ENCODE measurements at regions not wholly inside any gene's neighbourhood (a gene's known extent, or its start where the extent isn't known, plus 50 kb on each side); places are given as distances from the start of the nearest gene placed in this dataset.

DNA sequence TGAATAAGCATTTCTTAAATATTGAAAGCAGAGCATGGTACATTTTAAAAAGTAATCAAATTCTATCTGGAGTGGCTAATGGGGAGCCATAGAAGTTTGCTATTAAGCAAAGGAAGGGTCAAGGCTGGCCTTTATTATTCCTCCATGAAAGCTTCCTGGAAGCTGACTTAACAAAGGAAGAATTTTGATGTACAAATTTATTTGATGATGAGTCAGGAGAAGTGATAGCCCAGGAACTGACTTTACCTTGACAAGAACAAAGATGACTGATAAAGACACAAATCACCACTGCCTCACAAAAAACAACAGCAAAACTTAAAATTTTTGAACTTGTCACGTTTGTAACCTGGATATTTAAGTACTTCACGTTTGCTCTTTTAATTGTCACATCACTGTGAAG lies 872.1 kb downstream of the PCDH7 start:
- H3K4me2 ChIP-seq: no peak overlapping the region
- TF ChIP-seq EZH2 (IDR thresholded peaks at IDR 0.05; ENCODE audit: borderline replicate concordance) (no peak), EZH2phosphoT487 (IDR thresholded peaks at IDR 0.05; ENCODE audit: low read depth, severe bottlenecking, unreplicated experiment) (no peak)
- TF ChIP-seq, protein P1, sequence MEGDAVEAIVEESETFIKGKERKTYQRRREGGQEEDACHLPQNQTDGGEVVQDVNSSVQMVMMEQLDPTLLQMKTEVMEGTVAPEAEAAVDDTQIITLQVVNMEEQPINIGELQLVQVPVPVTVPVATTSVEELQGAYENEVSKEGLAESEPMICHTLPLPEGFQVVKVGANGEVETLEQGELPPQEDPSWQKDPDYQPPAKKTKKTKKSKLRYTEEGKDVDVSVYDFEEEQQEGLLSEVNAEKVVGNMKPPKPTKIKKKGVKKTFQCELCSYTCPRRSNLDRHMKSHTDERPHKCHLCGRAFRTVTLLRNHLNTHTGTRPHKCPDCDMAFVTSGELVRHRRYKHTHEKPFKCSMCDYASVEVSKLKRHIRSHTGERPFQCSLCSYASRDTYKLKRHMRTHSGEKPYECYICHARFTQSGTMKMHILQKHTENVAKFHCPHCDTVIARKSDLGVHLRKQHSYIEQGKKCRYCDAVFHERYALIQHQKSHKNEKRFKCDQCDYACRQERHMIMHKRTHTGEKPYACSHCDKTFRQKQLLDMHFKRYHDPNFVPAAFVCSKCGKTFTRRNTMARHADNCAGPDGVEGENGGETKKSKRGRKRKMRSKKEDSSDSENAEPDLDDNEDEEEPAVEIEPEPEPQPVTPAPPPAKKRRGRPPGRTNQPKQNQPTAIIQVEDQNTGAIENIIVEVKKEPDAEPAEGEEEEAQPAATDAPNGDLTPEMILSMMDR (IDR thresholded peaks at IDR 0.05; ENCODE audit: poor library complexity): no peak
- DNase-seq (ENCODE audit: low spot score): no peak
- H3K9me3 ChIP-seq (ENCODE audit: low read depth): no peaks in the 10 kb centered on the region
- no peak overlapping the region for H3K27ac ChIP-seq
- no peaks in the 10 kb centered on the region for H3K9me2 ChIP-seq (replicated peaks; ENCODE audit: insufficient read depth)
- no peak overlapping the region for H3K4me3 ChIP-seq
- no peaks in the 10 kb centered on the region for H3K36me3 ChIP-seq (replicated peaks; ENCODE audit: insufficient read depth, low read depth)
- no peaks in the 10 kb centered on the region for H3K79me2 ChIP-seq
- no peaks in the 10 kb centered on the region for H3K27me3 ChIP-seq
- no peaks in the 10 kb centered on the region for H3K4me1 ChIP-seq (ENCODE audit: insufficient read depth)
- WGBS (ENCODE audit: low lambda C conversion rate, missing lambda C conversion rate): 52% methylated on average over 2 of the region's 2 CpGs
- H2AFZ ChIP-seq: no peak overlapping the region
- H4K20me1 ChIP-seq (ENCODE audit: insufficient read depth, poor library complexity, severe bottlenecking): no peaks in the 10 kb centered on the region

DNA sequence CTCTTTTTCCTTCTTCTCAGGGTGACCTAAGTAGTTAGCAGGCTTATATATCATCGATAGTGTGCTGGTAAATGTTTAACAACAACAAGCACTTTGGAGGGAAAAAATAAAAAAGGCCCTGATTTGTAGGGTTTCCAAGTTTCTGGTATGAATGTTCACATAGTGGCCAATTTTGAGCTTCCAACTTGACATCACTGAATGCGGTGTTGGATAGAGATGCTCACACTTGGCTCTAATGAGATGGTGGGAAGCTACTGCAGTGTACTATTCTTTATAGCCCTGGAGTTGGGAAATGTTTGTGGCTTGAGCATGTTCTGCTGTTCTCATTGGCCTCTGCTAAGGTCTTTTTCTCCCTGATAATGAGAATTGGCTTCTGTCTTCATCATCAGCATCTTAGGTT lies 875.3 kb downstream of the PCDH7 start:
- Histone ChIP-seq H3K27me3 (no peaks in the 10 kb centered on the region), H3K4me1 (ENCODE audit: insufficient read depth) (no peaks in the 10 kb centered on the region), H3K9me2 (replicated peaks; ENCODE audit: insufficient read depth) (no peaks in the 10 kb centered on the region), H4K20me1 (ENCODE audit: insufficient read depth, poor library complexity, severe bottlenecking) (no peaks in the 10 kb centered on the region), H2AFZ (no peak overlapping the region), H3K27ac (no peak overlapping the region), H3K36me3 (replicated peaks; ENCODE audit: insufficient read depth, low read depth) (no peaks in the 10 kb centered on the region), H3K4me3 (no peak overlapping the region), H3K79me2 (no peaks in the 10 kb centered on the region), H3K9me3 (ENCODE audit: low read depth) (no peaks in the 10 kb centered on the region), H3K4me2 (no peak overlapping the region)
- no peak for DNase-seq (ENCODE audit: low spot score)
- 94% methylated on average over 2 of the region's 2 CpGs for WGBS (ENCODE audit: low lambda C conversion rate, missing lambda C conversion rate)
- TF ChIP-seq EZH2 (IDR thresholded peaks at IDR 0.05; ENCODE audit: borderline replicate concordance) (no peak), EZH2phosphoT487 (IDR thresholded peaks at IDR 0.05; ENCODE audit: low read depth, severe bottlenecking, unreplicated experiment) (no peak)
- TF ChIP-seq, protein P1 (IDR thresholded peaks at IDR 0.05; ENCODE audit: poor library complexity): no peak

DNA sequence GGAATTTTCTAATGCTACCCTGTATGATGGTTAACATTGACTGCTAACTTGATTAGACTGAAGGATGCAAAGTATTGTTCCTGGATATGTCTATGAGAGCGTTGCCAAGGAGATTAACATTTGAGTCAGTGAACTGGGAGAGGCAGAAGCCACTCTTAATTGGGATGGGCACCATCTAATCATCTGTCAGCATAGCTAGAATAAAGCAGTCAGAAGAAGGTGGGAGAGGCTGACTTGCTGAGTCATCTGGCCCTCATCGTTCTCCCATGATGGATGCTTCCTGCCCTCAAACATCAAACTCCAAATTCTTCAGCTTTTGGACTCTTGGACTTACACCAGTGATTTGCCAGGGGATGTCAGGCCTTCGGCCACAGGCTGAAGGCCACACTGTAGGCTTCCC lies 878.5 kb downstream of the PCDH7 start:
- Histone ChIP-seq H3K79me2 (no peaks in the 10 kb centered on the region), H3K27ac (no peak overlapping the region), H3K4me1 (ENCODE audit: insufficient read depth) (no peaks in the 10 kb centered on the region), H3K4me2 (no peak overlapping the region), H3K36me3 (replicated peaks; ENCODE audit: insufficient read depth, low read depth) (no peaks in the 10 kb centered on the region), H3K27me3 (no peaks in the 10 kb centered on the region), H3K9me3 (ENCODE audit: low read depth) (no peaks in the 10 kb centered on the region), H2AFZ (no peak overlapping the region), H3K4me3 (no peak overlapping the region), H4K20me1 (ENCODE audit: insufficient read depth, poor library complexity, severe bottlenecking) (no peaks in the 10 kb centered on the region), H3K9me2 (replicated peaks; ENCODE audit: insufficient read depth) (no peaks in the 10 kb centered on the region)
- whole genome bisulfite sequencing (ENCODE audit: low lambda C conversion rate, missing lambda C conversion rate): 95% methylated on average over 3 of the region's 3 CpGs
- no peak for DNase-seq (ENCODE audit: low spot score)
- no peak for TF ChIP-seq EZH2 (IDR thresholded peaks at IDR 0.05; ENCODE audit: borderline replicate concordance)
- TF ChIP-seq, protein P1 (IDR thresholded peaks at IDR 0.05; ENCODE audit: poor library complexity): no peak
- no peak for TF ChIP-seq EZH2phosphoT487 (IDR thresholded peaks at IDR 0.05; ENCODE audit: low read depth, severe bottlenecking, unreplicated experiment)

DNA sequence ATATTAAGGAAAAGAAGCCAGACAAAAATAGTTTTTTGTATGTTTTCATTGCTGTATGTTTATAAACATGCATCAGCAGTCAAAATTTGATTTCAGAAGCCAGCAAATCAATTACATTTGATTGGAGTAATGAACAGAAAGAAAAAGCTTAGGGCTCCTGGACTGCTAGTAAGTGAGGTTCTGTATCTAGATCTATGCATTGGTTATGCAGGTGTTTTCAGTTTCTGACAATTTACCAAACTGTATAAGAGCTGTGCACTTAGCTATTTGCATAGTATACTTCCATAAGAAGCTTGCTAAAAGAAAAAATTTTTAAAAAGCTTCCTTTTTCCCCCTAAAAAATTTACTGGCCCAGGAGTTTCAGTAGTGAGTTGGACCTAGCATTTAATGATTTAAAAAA lies 881.6 kb downstream of the PCDH7 start:
- no peaks in the 10 kb centered on the region for H3K9me3 ChIP-seq (ENCODE audit: low read depth)
- H2AFZ ChIP-seq: no peak overlapping the region
- no peaks in the 10 kb centered on the region for H3K27me3 ChIP-seq
- no peak for DNase-seq (ENCODE audit: low spot score)
- no peaks in the 10 kb centered on the region for H3K4me1 ChIP-seq (ENCODE audit: insufficient read depth)
- H3K9me2 ChIP-seq (replicated peaks; ENCODE audit: insufficient read depth): no peaks in the 10 kb centered on the region
- no peaks in the 10 kb centered on the region for H3K79me2 ChIP-seq
- H3K4me3 ChIP-seq: no peak overlapping the region
- no peak overlapping the region for H3K4me2 ChIP-seq
- H3K36me3 ChIP-seq (replicated peaks; ENCODE audit: insufficient read depth, low read depth): no peaks in the 10 kb centered on the region
- TF ChIP-seq, protein P1 (IDR thresholded peaks at IDR 0.05; ENCODE audit: poor library complexity): no peak
- TF ChIP-seq EZH2phosphoT487 (IDR thresholded peaks at IDR 0.05; ENCODE audit: low read depth, severe bottlenecking, unreplicated experiment) (no peak), EZH2 (IDR thresholded peaks at IDR 0.05; ENCODE audit: borderline replicate concordance) (no peak)
- no peaks in the 10 kb centered on the region for H4K20me1 ChIP-seq (ENCODE audit: insufficient read depth, poor library complexity, severe bottlenecking)
- no peak overlapping the region for H3K27ac ChIP-seq
